ENCODE measurements at regions not wholly inside any gene's neighbourhood (a gene's known extent, or its start where the extent isn't known, plus 50 kb on each side); places are given as distances from the start of the nearest gene placed in this dataset.
"Not testable (repeated sequence)": the region's sequence is repeated elsewhere in the genome, so short reads cannot be mapped to it uniquely, and the experiment has no call there.

DNA sequence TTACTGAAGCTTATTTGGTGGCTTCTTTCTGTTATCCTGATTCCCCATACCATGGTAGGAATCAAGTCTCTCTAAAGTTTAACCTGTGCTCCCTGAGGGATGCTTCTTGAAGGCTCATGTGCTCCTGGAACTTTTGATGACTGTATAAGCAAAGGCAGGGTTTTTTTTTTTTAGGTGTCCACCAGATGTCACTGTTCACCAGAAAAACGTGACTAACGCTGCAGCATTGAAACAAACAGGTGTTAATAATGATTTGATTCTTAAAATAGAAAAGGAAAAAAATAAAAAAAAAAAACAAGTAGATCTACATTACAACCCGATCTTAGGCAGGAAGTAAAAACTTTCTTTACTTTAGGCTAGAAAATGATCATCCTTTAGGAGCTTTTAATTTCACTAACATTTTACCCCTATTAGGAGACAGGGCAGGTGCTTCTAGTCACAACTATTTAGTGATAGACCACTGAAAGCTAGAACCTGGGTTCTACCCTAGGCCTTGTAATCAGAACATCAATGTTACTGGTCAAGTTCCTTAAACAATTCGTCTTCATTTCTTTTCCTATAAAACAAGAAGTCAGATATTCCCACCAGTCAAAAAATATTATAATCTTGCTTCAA lies 223.0 kb downstream of the PLA2G4A start:
- peak; percentile 61 for TF ChIP-seq CTCF (conservative IDR thresholded peaks at IDR 0.05; ENCODE audit: low read depth, low read length)
- H3K4me3 ChIP-seq (ENCODE audit: low read depth, low read length): no peak overlapping the region
- peak; percentile 73 for DNase-seq (ENCODE audit: low read depth)

DNA sequence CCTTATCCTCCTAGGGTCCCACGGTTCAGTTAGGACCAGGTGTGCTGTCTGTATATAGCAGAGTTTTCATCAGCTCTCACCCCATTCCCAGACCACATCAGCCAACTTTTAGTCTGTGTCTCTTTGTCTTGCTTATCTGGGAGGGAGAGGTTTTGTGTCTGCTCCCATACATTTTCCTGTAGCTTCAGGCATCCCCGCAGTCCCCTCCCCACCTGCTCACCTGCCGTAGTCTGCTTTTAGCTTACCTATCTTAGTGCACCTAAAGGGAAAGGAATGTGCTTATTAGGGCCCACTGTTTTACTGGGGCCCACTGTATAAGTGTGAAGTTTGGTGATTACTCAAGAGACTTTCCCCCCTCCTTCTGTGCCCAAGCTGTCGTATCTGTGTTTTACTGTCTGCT lies 225.1 kb downstream of the PLA2G4A start:
- DNase-seq (ENCODE audit: low read depth): no peak
- H3K4me3 ChIP-seq (ENCODE audit: low read depth, low read length): no peak overlapping the region
- no peak for TF ChIP-seq CTCF (conservative IDR thresholded peaks at IDR 0.05; ENCODE audit: low read depth, low read length)

DNA sequence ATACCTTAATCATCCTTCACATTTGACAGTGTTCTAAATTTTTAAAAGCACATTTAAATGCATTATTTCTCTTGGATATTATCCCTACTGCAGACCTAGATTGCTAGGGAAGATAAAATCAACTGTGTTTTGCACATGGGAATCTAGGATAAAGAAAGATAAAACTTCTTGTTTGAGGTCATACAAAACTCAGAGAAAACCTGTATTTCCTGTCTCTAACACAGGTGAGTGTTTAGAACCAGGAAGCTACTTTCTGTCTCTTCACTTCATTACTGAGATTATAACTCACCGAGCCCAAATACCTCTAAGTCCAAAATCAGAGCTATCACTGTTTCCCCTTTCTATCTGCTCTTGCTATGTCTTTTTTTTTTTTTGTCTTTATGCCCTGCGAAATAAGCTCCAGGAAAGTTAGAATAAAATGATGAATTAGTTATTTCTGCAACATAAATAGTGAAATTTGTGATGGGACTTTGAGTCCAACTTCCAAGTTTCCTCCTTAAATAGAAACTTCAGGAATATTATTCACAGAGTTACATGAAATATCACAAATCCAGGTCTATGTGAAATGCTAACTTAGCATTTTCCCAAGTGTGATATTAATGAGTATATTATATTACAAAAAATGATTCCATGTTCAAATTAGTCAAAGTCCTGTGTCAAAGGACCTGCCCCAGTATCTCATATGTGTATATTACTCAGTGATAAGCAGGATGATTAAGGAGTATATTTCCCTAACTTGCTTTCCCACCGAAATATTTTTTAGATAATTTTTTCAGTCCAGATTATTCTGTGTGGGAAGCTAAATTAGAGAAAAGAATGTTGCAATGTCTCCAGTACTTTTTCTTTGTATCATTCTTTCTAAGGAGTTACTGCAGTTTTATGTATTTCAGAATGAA lies 226.4 kb downstream of the PLA2G4A start:
- no peak for TF ChIP-seq CTCF (conservative IDR thresholded peaks at IDR 0.05; ENCODE audit: low read depth, low read length)
- no peak overlapping the region for H3K4me3 ChIP-seq (ENCODE audit: low read depth, low read length)
- no peak for DNase-seq (ENCODE audit: low read depth)

- no peak overlapping the region for H3K4me3 ChIP-seq (ENCODE audit: low read depth, low read length)
- no peak for TF ChIP-seq CTCF (conservative IDR thresholded peaks at IDR 0.05; ENCODE audit: low read depth, low read length)
- no peak for DNase-seq (ENCODE audit: low read depth)
Observed at GRCh38 chr1:187063271-187063670, 234.5 kb downstream of the PLA2G4A start.

GRCh38 chr1:187067160-187067559 lies 238.4 kb downstream of the PLA2G4A start:
- DNase-seq (ENCODE audit: low read depth): no peak
- H3K4me3 ChIP-seq (ENCODE audit: low read depth, low read length): no peak overlapping the region
- no peak for TF ChIP-seq CTCF (conservative IDR thresholded peaks at IDR 0.05; ENCODE audit: low read depth, low read length)

- no peak overlapping the region for H3K4me3 ChIP-seq (ENCODE audit: low read depth, low read length)
- no peak for TF ChIP-seq CTCF (conservative IDR thresholded peaks at IDR 0.05; ENCODE audit: low read depth, low read length)
- peak; percentile 9 for DNase-seq (ENCODE audit: low read depth)
Observed at GRCh38 chr1:187070076-187070475, 241.3 kb downstream of the PLA2G4A start.

DNA sequence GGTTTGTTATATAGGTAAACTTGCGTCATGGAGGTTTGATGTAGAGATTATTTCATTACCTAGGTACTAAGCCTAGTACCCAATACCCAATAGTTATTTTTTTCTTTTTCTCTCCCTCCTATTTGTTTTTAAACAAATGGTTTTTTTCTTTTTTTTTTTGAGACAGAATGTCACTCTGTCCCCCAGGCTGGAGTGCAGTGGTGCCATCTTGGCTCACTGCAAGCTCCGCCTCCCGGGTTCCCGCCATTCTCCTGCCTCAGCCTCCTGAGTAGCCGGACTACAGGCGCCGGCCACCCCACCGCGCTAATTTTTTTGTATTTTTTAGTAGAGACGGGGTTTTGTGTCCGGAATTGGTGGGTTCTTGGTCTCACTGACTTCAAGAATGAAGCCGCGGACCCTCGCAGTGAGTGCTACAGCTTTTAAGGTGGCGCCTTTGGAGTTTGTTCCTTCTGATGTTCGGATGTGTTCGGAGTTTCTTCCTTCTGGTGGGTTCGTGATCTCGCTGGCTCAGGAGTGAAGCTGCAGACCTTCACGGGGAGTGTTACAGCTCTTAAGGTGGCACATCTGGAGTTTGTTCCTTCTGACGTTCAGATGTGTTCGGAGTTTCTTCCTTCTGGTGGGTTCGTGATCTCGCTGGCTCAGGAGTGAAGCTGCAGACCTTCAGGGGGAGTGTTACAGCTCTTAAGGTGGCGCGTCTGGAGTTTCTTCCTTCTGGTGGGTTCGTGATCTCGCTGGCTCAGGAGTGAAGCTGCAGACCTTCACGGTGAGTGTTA lies 243.7 kb downstream of the PLA2G4A start:
- H3K4me3 ChIP-seq (ENCODE audit: low read depth, low read length): peak overlapping the region; percentile 49
- DNase-seq (ENCODE audit: low read depth): peak; percentile 37

DNA sequence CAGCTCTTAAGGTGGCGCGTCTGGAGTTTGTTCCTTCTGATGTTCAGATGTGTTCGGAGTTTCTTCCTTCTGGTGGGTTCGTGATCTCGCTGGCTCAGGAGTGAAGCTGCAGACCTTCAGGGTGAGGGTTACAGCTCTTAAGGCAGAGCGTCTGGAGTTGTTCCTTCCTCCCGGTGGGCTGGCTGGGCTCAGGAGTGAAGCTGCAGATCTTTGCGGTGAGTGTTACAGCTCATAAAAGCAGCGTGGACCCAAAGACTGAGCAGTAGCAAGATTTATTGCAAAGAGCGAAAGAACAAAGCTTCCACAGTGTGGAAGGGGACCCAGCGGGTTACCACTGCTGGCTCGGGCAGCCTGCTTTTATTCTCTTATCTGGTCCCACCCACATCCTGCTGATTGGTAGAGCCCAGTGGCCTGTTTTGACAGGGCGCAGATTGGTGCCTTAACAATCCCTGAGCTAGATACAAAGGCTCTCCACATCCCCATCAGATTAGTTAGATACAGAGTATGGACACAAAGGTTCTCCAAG lies 244.3 kb downstream of the PLA2G4A start:
- H3K4me3 ChIP-seq (ENCODE audit: low read depth, low read length): peak overlapping the region; percentile 49
- DNase-seq (ENCODE audit: low read depth): not testable (repeated sequence)

- H3K4me3 ChIP-seq (ENCODE audit: low read depth, low read length): not testable (repeated sequence)
Observed at GRCh38 chr1:187073634-187074245, 245.0 kb downstream of the PLA2G4A start.

More at GRCh38 chr1:187073634-187074245, 245.0 kb downstream of the PLA2G4A start:
- not testable (repeated sequence) for DNase-seq (ENCODE audit: low read depth)

Measured in choroid plexus epithelial cell (primary cell).